ENCODE measurements at regions not wholly inside any gene's neighbourhood (a gene's known extent, or its start where the extent isn't known, plus 50 kb on each side); places are given as distances from the start of the nearest gene placed in this dataset.
"Not testable (repeated sequence)": the region's sequence is repeated elsewhere in the genome, so short reads cannot be mapped to it uniquely, and the experiment has no call there.

DNA sequence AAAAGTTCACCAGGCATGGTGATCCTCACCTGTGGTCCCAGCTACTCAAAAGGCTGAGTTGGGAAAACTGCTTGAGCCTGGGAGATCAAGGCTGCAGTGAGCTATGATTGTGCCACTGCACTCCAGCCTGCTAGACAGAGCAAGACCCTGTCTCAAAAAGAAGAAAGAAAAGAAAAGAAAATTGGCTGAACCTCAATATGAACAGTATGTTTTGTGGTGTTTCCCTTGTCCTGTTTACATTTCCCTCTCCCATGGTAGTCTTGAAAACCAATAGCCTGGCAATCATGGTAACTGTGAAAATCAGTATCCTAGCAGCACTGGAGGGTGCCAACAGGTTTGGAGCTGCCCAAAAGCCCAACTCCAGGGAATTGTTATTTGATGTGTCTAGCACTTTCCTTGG is 174.1 kb upstream of the NR4A3 start:
- H3K9me3 ChIP-seq (ENCODE audit: control insufficient read depth in 1 of 2, low read length in 2 of 2) = no peaks in the 10 kb centered on the region
- H3K4me1 ChIP-seq (ENCODE audit: control insufficient read depth in 1 of 2, insufficient read depth in 2 of 2, low read length in 2 of 2) = no peaks in the 10 kb centered on the region
- no peak overlapping the region for H3K27ac ChIP-seq (ENCODE audit: low read depth, low read length)
- H3K4me3 ChIP-seq (ENCODE audit: low read depth in 1 of 2, low read length in 2 of 2) = no peak overlapping the region
- no peak overlapping the region for H3K9ac ChIP-seq (ENCODE audit: low read depth in 1 of 2, low read length in 2 of 2)
- no peaks in the 10 kb centered on the region for H3K27me3 ChIP-seq (ENCODE audit: control insufficient read depth in 1 of 2, insufficient read depth in 2 of 2, low read length in 2 of 2)
- H3K36me3 ChIP-seq (ENCODE audit: control insufficient read depth in 1 of 2, insufficient read depth in 2 of 2, low read length in 2 of 2) = no peaks in the 10 kb centered on the region

GRCh38 chr9:99650187-99650874 is 171.4 kb upstream of the NR4A3 start:
- H3K36me3 ChIP-seq (ENCODE audit: control insufficient read depth in 1 of 2, insufficient read depth in 2 of 2, low read length in 2 of 2) = no peaks in the 10 kb centered on the region
- H3K4me1 ChIP-seq (ENCODE audit: control insufficient read depth in 1 of 2, insufficient read depth in 2 of 2, low read length in 2 of 2) = no peaks in the 10 kb centered on the region
- H3K27ac ChIP-seq (ENCODE audit: low read depth, low read length) = no peak overlapping the region

DNA sequence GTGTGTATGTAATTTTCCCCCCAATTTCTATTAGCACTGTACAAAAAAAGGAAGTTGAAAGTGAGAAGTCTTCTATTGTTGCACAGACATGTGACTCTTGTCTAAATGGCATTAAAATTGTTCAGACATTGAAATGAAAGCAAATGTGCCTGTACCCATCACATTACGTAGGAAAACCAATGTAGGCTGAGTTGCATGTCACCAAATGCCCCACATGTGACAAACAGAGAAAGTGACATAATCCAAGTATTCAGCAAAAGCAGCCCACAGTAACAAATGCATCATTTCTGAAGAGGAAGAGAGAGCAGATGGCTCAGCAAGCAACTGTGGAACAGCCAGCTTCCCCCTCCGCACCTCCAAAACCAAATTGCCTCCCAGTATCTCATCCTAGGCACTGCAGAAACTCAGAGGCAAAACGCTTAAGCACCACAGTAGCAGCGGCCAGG is 161.5 kb upstream of the NR4A3 start:
- Histone ChIP-seq H3K4me1 (ENCODE audit: control insufficient read depth in 1 of 2, insufficient read depth in 2 of 2, low read length in 2 of 2) (no peaks in the 10 kb centered on the region), H3K4me3 (ENCODE audit: low read depth in 1 of 2, low read length in 2 of 2) (no peak overlapping the region), H3K9ac (ENCODE audit: low read depth in 1 of 2, low read length in 2 of 2) (no peak overlapping the region), H3K27me3 (ENCODE audit: control insufficient read depth in 1 of 2, insufficient read depth in 2 of 2, low read length in 2 of 2) (no peaks in the 10 kb centered on the region), H3K27ac (ENCODE audit: low read depth, low read length) (no peak overlapping the region), H3K9me3 (ENCODE audit: control insufficient read depth in 1 of 2, low read length in 2 of 2) (no peaks in the 10 kb centered on the region), H3K36me3 (ENCODE audit: control insufficient read depth in 1 of 2, insufficient read depth in 2 of 2, low read length in 2 of 2) (no peaks in the 10 kb centered on the region)

More at GRCh38 chr9:99650187-99650874, 171.4 kb upstream of the NR4A3 start:
- Histone ChIP-seq H3K9ac (ENCODE audit: low read depth in 1 of 2, low read length in 2 of 2) (no peak overlapping the region), H3K27me3 (ENCODE audit: control insufficient read depth in 1 of 2, insufficient read depth in 2 of 2, low read length in 2 of 2) (no peaks in the 10 kb centered on the region), H3K4me3 (ENCODE audit: low read depth in 1 of 2, low read length in 2 of 2) (no peak overlapping the region), H3K9me3 (ENCODE audit: control insufficient read depth in 1 of 2, low read length in 2 of 2) (no peaks in the 10 kb centered on the region)

- Histone ChIP-seq H3K27ac (ENCODE audit: low read depth, low read length) (no peak overlapping the region), H3K4me1 (ENCODE audit: control insufficient read depth in 1 of 2, insufficient read depth in 2 of 2, low read length in 2 of 2) (no peaks in the 10 kb centered on the region), H3K9me3 (ENCODE audit: control insufficient read depth in 1 of 2, low read length in 2 of 2) (no peaks in the 10 kb centered on the region), H3K27me3 (ENCODE audit: control insufficient read depth in 1 of 2, insufficient read depth in 2 of 2, low read length in 2 of 2) (no peaks in the 10 kb centered on the region), H3K36me3 (ENCODE audit: control insufficient read depth in 1 of 2, insufficient read depth in 2 of 2, low read length in 2 of 2) (no peaks in the 10 kb centered on the region), H3K9ac (ENCODE audit: low read depth in 1 of 2, low read length in 2 of 2) (no peak overlapping the region), H3K4me3 (ENCODE audit: low read depth in 1 of 2, low read length in 2 of 2) (no peak overlapping the region)
Measured at GRCh38 chr9:99663297-99663696, 158.4 kb upstream of the NR4A3 start.

DNA sequence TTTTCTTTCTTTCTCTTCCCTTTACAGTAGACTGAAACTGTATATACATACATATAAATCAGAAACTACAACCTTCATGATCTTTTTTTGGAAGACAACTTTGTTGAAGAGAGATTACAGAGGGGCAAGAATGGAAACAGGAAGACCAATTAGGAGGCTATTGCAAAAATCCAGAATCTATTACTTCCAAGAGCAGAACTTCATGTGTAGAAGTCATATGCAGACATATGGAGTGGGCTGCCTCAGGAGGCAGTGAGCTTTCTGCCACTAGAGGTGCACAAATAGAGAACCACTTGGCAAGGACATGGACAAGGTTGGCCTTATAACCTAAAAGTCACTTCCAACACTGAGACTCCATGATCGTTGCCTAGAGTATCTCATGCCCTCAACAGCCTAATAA is 157.8 kb upstream of the NR4A3 start:
- no peak overlapping the region for H3K9ac ChIP-seq (ENCODE audit: low read depth in 1 of 2, low read length in 2 of 2)
- no peaks in the 10 kb centered on the region for H3K4me1 ChIP-seq (ENCODE audit: control insufficient read depth in 1 of 2, insufficient read depth in 2 of 2, low read length in 2 of 2)
- H3K4me3 ChIP-seq (ENCODE audit: low read depth in 1 of 2, low read length in 2 of 2) = no peak overlapping the region
- no peaks in the 10 kb centered on the region for H3K36me3 ChIP-seq (ENCODE audit: control insufficient read depth in 1 of 2, insufficient read depth in 2 of 2, low read length in 2 of 2)
- H3K9me3 ChIP-seq (ENCODE audit: control insufficient read depth in 1 of 2, low read length in 2 of 2) = no peaks in the 10 kb centered on the region
- H3K27me3 ChIP-seq (ENCODE audit: control insufficient read depth in 1 of 2, insufficient read depth in 2 of 2, low read length in 2 of 2) = no peaks in the 10 kb centered on the region
- H3K27ac ChIP-seq (ENCODE audit: low read depth, low read length) = no peak overlapping the region

DNA sequence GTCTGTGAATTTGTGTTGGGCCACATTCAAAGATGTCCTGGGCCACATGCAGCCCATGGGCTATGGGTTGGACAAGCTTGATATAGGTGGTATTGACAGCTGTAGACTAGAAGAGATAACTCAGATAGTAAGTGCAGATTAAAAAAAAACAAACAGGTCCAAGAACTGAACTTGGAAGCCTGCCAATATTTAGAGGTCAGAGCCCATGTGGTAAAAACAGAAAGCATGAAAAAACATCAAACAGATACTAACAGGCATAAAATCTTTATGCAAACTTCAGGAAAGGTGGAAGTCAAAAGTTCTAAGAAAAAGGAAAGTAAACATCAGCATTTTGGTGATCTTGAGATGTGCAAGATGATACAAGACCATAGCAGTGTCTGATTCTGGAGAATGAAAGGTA is 155.1 kb upstream of the NR4A3 start:
- Histone ChIP-seq H3K4me3 (ENCODE audit: low read depth in 1 of 2, low read length in 2 of 2) (no peak overlapping the region), H3K27ac (ENCODE audit: low read depth, low read length) (no peak overlapping the region), H3K36me3 (ENCODE audit: control insufficient read depth in 1 of 2, insufficient read depth in 2 of 2, low read length in 2 of 2) (no peaks in the 10 kb centered on the region), H3K4me1 (ENCODE audit: control insufficient read depth in 1 of 2, insufficient read depth in 2 of 2, low read length in 2 of 2) (no peaks in the 10 kb centered on the region), H3K27me3 (ENCODE audit: control insufficient read depth in 1 of 2, insufficient read depth in 2 of 2, low read length in 2 of 2) (no peaks in the 10 kb centered on the region), H3K9me3 (ENCODE audit: control insufficient read depth in 1 of 2, low read length in 2 of 2) (no peaks in the 10 kb centered on the region), H3K9ac (ENCODE audit: low read depth in 1 of 2, low read length in 2 of 2) (no peak overlapping the region)

DNA sequence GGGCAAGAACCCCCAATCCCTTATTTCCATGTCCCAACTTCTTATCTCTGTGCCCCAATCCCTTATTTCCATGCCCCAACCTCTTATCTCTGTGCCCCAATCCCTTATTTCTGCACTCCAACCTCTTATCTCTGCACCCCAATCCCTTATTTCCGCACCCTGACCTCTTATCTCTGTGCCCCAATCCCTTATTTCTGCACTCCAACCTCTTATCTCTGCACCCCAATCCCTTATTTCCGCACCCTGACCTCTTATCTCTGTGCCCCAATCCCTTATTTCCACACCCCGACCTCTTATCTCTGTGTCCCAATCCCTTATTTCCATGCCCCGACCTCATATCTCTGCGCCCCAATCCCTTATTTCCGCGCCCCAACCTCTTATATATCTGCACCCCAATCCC is 150.8 kb upstream of the NR4A3 start:
- H3K9ac ChIP-seq (ENCODE audit: low read depth in 1 of 2, low read length in 2 of 2); H3K9me3 ChIP-seq (ENCODE audit: control insufficient read depth in 1 of 2, low read length in 2 of 2); H3K4me1 ChIP-seq (ENCODE audit: control insufficient read depth in 1 of 2, insufficient read depth in 2 of 2, low read length in 2 of 2); H3K36me3 ChIP-seq (ENCODE audit: control insufficient read depth in 1 of 2, insufficient read depth in 2 of 2, low read length in 2 of 2); H3K27ac ChIP-seq (ENCODE audit: low read depth, low read length); H3K4me3 ChIP-seq (ENCODE audit: low read depth in 1 of 2, low read length in 2 of 2); H3K27me3 ChIP-seq (ENCODE audit: control insufficient read depth in 1 of 2, insufficient read depth in 2 of 2, low read length in 2 of 2): not testable (repeated sequence)

- Histone ChIP-seq H3K27ac (ENCODE audit: low read depth, low read length) (no peak overlapping the region), H3K4me1 (ENCODE audit: control insufficient read depth in 1 of 2, insufficient read depth in 2 of 2, low read length in 2 of 2) (no peaks in the 10 kb centered on the region), H3K4me3 (ENCODE audit: low read depth in 1 of 2, low read length in 2 of 2) (no peak overlapping the region), H3K9ac (ENCODE audit: low read depth in 1 of 2, low read length in 2 of 2) (no peak overlapping the region), H3K9me3 (ENCODE audit: control insufficient read depth in 1 of 2, low read length in 2 of 2) (no peaks in the 10 kb centered on the region), H3K36me3 (ENCODE audit: control insufficient read depth in 1 of 2, insufficient read depth in 2 of 2, low read length in 2 of 2) (no peaks in the 10 kb centered on the region), H3K27me3 (ENCODE audit: control insufficient read depth in 1 of 2, insufficient read depth in 2 of 2, low read length in 2 of 2) (no peaks in the 10 kb centered on the region)
Measured at GRCh38 chr9:99677281-99677680, 144.4 kb upstream of the NR4A3 start.

GRCh38 chr9:99678566-99678965 is 143.1 kb upstream of the NR4A3 start:
- H3K9me3 ChIP-seq (ENCODE audit: control insufficient read depth in 1 of 2, low read length in 2 of 2) = no peaks in the 10 kb centered on the region
- H3K36me3 ChIP-seq (ENCODE audit: control insufficient read depth in 1 of 2, insufficient read depth in 2 of 2, low read length in 2 of 2) = no peaks in the 10 kb centered on the region

DNA sequence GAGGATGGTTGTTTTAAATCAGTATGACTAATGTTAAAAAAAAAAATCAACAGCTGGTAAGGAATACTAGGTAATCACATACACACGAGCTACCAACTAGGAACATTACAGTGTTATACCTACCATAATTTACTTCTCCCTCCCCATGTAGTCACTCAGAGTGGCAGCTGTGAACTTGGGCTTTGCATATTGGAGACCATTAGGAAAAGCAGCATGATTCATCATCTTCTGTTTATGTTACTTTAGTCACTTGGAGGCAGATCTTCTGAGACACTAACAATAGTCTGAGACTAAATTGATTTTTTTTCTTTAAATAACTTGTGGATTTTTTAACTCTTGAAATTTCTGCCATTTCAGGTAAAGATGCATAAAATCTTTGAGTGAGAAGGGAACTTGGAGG is 141.5 kb upstream of the NR4A3 start:
- no peaks in the 10 kb centered on the region for H3K36me3 ChIP-seq (ENCODE audit: control insufficient read depth in 1 of 2, insufficient read depth in 2 of 2, low read length in 2 of 2)
- no peak overlapping the region for H3K27ac ChIP-seq (ENCODE audit: low read depth, low read length)

More at GRCh38 chr9:99678566-99678965, 143.1 kb upstream of the NR4A3 start:
- Histone ChIP-seq H3K4me3 (ENCODE audit: low read depth in 1 of 2, low read length in 2 of 2) (no peak overlapping the region), H3K4me1 (ENCODE audit: control insufficient read depth in 1 of 2, insufficient read depth in 2 of 2, low read length in 2 of 2) (no peaks in the 10 kb centered on the region), H3K27ac (ENCODE audit: low read depth, low read length) (no peak overlapping the region), H3K27me3 (ENCODE audit: control insufficient read depth in 1 of 2, insufficient read depth in 2 of 2, low read length in 2 of 2) (no peaks in the 10 kb centered on the region), H3K9ac (ENCODE audit: low read depth in 1 of 2, low read length in 2 of 2) (no peak overlapping the region)

GRCh38 chr9:99681113-99681512 is 140.6 kb upstream of the NR4A3 start:
- Histone ChIP-seq H3K4me1 (ENCODE audit: control insufficient read depth in 1 of 2, insufficient read depth in 2 of 2, low read length in 2 of 2) (no peaks in the 10 kb centered on the region), H3K9me3 (ENCODE audit: control insufficient read depth in 1 of 2, low read length in 2 of 2) (no peaks in the 10 kb centered on the region), H3K4me3 (ENCODE audit: low read depth in 1 of 2, low read length in 2 of 2) (no peak overlapping the region), H3K36me3 (ENCODE audit: control insufficient read depth in 1 of 2, insufficient read depth in 2 of 2, low read length in 2 of 2) (no peaks in the 10 kb centered on the region), H3K9ac (ENCODE audit: low read depth in 1 of 2, low read length in 2 of 2) (no peak overlapping the region), H3K27ac (ENCODE audit: low read depth, low read length) (no peak overlapping the region), H3K27me3 (ENCODE audit: control insufficient read depth in 1 of 2, insufficient read depth in 2 of 2, low read length in 2 of 2) (no peaks in the 10 kb centered on the region)

More for the DNA sequence above, 141.5 kb upstream of the NR4A3 start:
- no peaks in the 10 kb centered on the region for H3K9me3 ChIP-seq (ENCODE audit: control insufficient read depth in 1 of 2, low read length in 2 of 2)
- H3K4me1 ChIP-seq (ENCODE audit: control insufficient read depth in 1 of 2, insufficient read depth in 2 of 2, low read length in 2 of 2) = no peaks in the 10 kb centered on the region
- H3K27me3 ChIP-seq (ENCODE audit: control insufficient read depth in 1 of 2, insufficient read depth in 2 of 2, low read length in 2 of 2) = no peaks in the 10 kb centered on the region
- H3K9ac ChIP-seq (ENCODE audit: low read depth in 1 of 2, low read length in 2 of 2) = no peak overlapping the region
- no peak overlapping the region for H3K4me3 ChIP-seq (ENCODE audit: low read depth in 1 of 2, low read length in 2 of 2)

Data from duodenal mucosa (tissue), 2 donors.